ENCODE measurements at regions not wholly inside any gene's neighbourhood (a gene's known extent, or its start where the extent isn't known, plus 50 kb on each side); places are given as distances from the start of the nearest gene placed in this dataset.

- 100% methylated on average over 1 of the region's 1 CpG for WGBS, 2 donors
- no peaks in the 10 kb centered on the region for H3K4me1 ChIP-seq (ENCODE audit: control insufficient read depth in 5 of 5, insufficient read depth in 5 of 5, low read length in 5 of 5)
- no peak for ATAC-seq (ENCODE audit: insufficient read depth, low FRiP score)
- no peaks in the 10 kb centered on the region for H3K27me3 ChIP-seq (ENCODE audit: control insufficient read depth in 3 of 3, insufficient read depth in 3 of 3, low read length in 2 of 3)
- H3K9ac ChIP-seq (ENCODE audit: insufficient read depth in 1 of 2, low read length in 2 of 2) = no peak overlapping the region
- TF ChIP-seq CTCF (IDR thresholded peaks at IDR 0.05; ENCODE audit: control extremely low read depth, extremely low read depth) = no peak
- no peaks in the 10 kb centered on the region for H3K9me3 ChIP-seq (ENCODE audit: control insufficient read depth in 4 of 4, insufficient read depth in 3 of 4, low read length in 3 of 4)
- DNase-seq = no peak
- no peaks in the 10 kb centered on the region for H3K36me3 ChIP-seq (ENCODE audit: control insufficient read depth in 4 of 4, insufficient read depth in 4 of 4, low read length in 4 of 4)
- no peak overlapping the region for H3K4me3 ChIP-seq
- no peak overlapping the region for H3K27ac ChIP-seq (ENCODE audit: low read depth in 1 of 2, low read length in 1 of 2)
These were observed 239.9 kb upstream of the PHF14 start for GRCh38 chr7:10733747-10734146.

- H3K36me3 ChIP-seq (ENCODE audit: control insufficient read depth in 4 of 4, insufficient read depth in 4 of 4, low read length in 4 of 4) = no peaks in the 10 kb centered on the region
- no peaks in the 10 kb centered on the region for H3K4me1 ChIP-seq (ENCODE audit: control insufficient read depth in 5 of 5, insufficient read depth in 5 of 5, low read length in 5 of 5)
- no peak overlapping the region for H3K4me3 ChIP-seq
- H3K27me3 ChIP-seq (ENCODE audit: control insufficient read depth in 3 of 3, insufficient read depth in 3 of 3, low read length in 2 of 3) = no peaks in the 10 kb centered on the region
- ATAC-seq (ENCODE audit: insufficient read depth, low FRiP score) (no peak), DNase-seq (no peak)
- no peak overlapping the region for H3K27ac ChIP-seq (ENCODE audit: low read depth in 1 of 2, low read length in 1 of 2)
- WGBS, 2 donors = 80 to 88% methylated on average over 2 of the region's 2 CpGs
- no peak overlapping the region for H3K9ac ChIP-seq (ENCODE audit: insufficient read depth in 1 of 2, low read length in 2 of 2)
- TF ChIP-seq CTCF (IDR thresholded peaks at IDR 0.05; ENCODE audit: control extremely low read depth, extremely low read depth) = no peak
- no peaks in the 10 kb centered on the region for H3K9me3 ChIP-seq (ENCODE audit: control insufficient read depth in 4 of 4, insufficient read depth in 3 of 4, low read length in 3 of 4)
These were observed 239.1 kb upstream of the PHF14 start for GRCh38 chr7:10734595-10734994.

- Histone ChIP-seq H3K36me3 (ENCODE audit: control insufficient read depth in 4 of 4, insufficient read depth in 4 of 4, low read length in 4 of 4) (no peaks in the 10 kb centered on the region), H3K4me3 (no peak overlapping the region), H3K4me1 (ENCODE audit: control insufficient read depth in 5 of 5, insufficient read depth in 5 of 5, low read length in 5 of 5) (no peaks in the 10 kb centered on the region), H3K27ac (ENCODE audit: low read depth in 1 of 2, low read length in 1 of 2) (no peak overlapping the region), H3K27me3 (ENCODE audit: control insufficient read depth in 3 of 3, insufficient read depth in 3 of 3, low read length in 2 of 3) (no peaks in the 10 kb centered on the region), H3K9ac (ENCODE audit: insufficient read depth in 1 of 2, low read length in 2 of 2) (no peak overlapping the region), H3K9me3 (ENCODE audit: control insufficient read depth in 4 of 4, insufficient read depth in 3 of 4, low read length in 3 of 4) (peaks cover 0 to 4% (median 1%) of the 10 kb centered on the region in 4 donors)
- 88 to 89% methylated on average over 4 of the region's 4 CpGs for WGBS, 2 donors
- ATAC-seq (ENCODE audit: insufficient read depth, low FRiP score) (no peak), DNase-seq (no peak)
- no peak for TF ChIP-seq CTCF (IDR thresholded peaks at IDR 0.05; ENCODE audit: control extremely low read depth, extremely low read depth)
These were observed 234.3 kb upstream of the PHF14 start for GRCh38 chr7:10739401-10739800.

- DNase-seq (no peak), ATAC-seq (ENCODE audit: insufficient read depth, low FRiP score) (no peak)
- Histone ChIP-seq H3K9me3 (ENCODE audit: control insufficient read depth in 4 of 4, insufficient read depth in 3 of 4, low read length in 3 of 4) (peaks cover 0 to 4% (median 1%) of the 10 kb centered on the region in 4 donors), H3K4me1 (ENCODE audit: control insufficient read depth in 5 of 5, insufficient read depth in 5 of 5, low read length in 5 of 5) (no peaks in the 10 kb centered on the region), H3K27ac (ENCODE audit: low read depth in 1 of 2, low read length in 1 of 2) (no peak overlapping the region), H3K36me3 (ENCODE audit: control insufficient read depth in 4 of 4, insufficient read depth in 4 of 4, low read length in 4 of 4) (no peaks in the 10 kb centered on the region), H3K9ac (ENCODE audit: insufficient read depth in 1 of 2, low read length in 2 of 2) (no peak overlapping the region), H3K4me3 (no peak overlapping the region), H3K27me3 (ENCODE audit: control insufficient read depth in 3 of 3, insufficient read depth in 3 of 3, low read length in 2 of 3) (no peaks in the 10 kb centered on the region)
- no peak for TF ChIP-seq CTCF (IDR thresholded peaks at IDR 0.05; ENCODE audit: control extremely low read depth, extremely low read depth)
- WGBS, 2 donors = 38 to 79% methylated on average over 1 of the region's 1 CpG
These were observed 232.9 kb upstream of the PHF14 start for GRCh38 chr7:10740805-10741204.
